B cell (primary cell): ENCODE measurements at regions not wholly inside any gene's neighbourhood (a gene's known extent, or its start where the extent isn't known, plus 50 kb on each side); places are given as distances from the start of the nearest gene placed in this dataset.

Experiments
- ATAC-seq: fragments of 200-7000 bp; cut with Tn5 transposase; one replicate; pipeline ENCODE4 v1.10.0; 2021; ENCODE audit warnings: low read depth, mild to moderate bottlenecking, moderate number of reproducible peaks, moderate library complexity
- CTCF ChIA-PET: fragments of 350-600 bp; sonication (Branson Sonifier 250); formaldehyde crosslinking; loops from one replicate; lab custom pipeline; 2021; ENCODE audit warnings: antibody characterized with exemption, inconsistent platforms; lab: Charles Lee
- POLR2A ChIA-PET: fragments of 350-600 bp; sonication (Branson Sonifier 250); formaldehyde crosslinking; loops from one replicate; lab custom pipeline; 2021; ENCODE audit warnings: antibody characterized with exemption; lab: Charles Lee
- DNase-seq: peaks from one replicate; pipeline ENCODE4 v3.0.0; 2013
- H2AFZ ChIP-seq: 2 replicates; pipeline ENCODE4 v1.6.1; 2012; ENCODE audit warnings: mild to moderate bottlenecking, low read depth, low read length; ENCODE audit not compliant: insufficient read depth, poor library complexity, severe bottlenecking
- H3K27ac ChIP-seq, 2 donors: 1 replicate in 1 of 2; 2 replicates in 1 of 2; pipeline ENCODE4 v1.5.1; 2012 to 2013; ENCODE audit warnings: low read length in 2 of 2, mild to moderate bottlenecking in 2 of 2, moderate library complexity in 1 of 2
- H3K27me3 ChIP-seq, 4 experiments: fragments of 200-600 bp in 1 of 4; sonication (generic) in 1 of 4; replicated peaks in 1 of 4; 1 replicate in 2 of 4; 2 replicates in 2 of 4; pipeline versions ENCODE4 v1.6.1 to v1.7.0; 2013 to 2016; ENCODE audit warnings: low read length in 3 of 4, mild to moderate bottlenecking in 2 of 4, mixed read lengths in 1 of 4, moderate library complexity in 1 of 4; ENCODE audit not compliant: insufficient read depth in 4 of 4, control insufficient read depth in 3 of 4; ENCODE audit errors: control extremely low read depth in 1 of 4
- H3K36me3 ChIP-seq, 2 experiments: replicated peaks in 1 of 2; 1 replicate in 1 of 2; 2 replicates in 1 of 2; pipeline versions ENCODE4 v1.6.1 to v1.7.1; 2013; ENCODE audit warnings: low read length in 1 of 2; ENCODE audit not compliant: insufficient read depth in 2 of 2, control insufficient read depth in 1 of 2; ENCODE audit errors: control extremely low read depth in 1 of 2, extremely low read depth in 1 of 2
- H3K4me1 ChIP-seq, 2 donors: fragments of 200-600 bp in 1 of 2; sonication (generic) in 1 of 2; 1 replicate in 1 of 2; 2 replicates in 1 of 2; pipeline versions ENCODE4 v1.5.1 to v1.6.1; 2013 to 2017; ENCODE audit warnings: low read length in 2 of 2; ENCODE audit not compliant: control insufficient read depth in 2 of 2, insufficient read depth in 2 of 2
- H3K4me2 ChIP-seq: replicated peaks from 2 replicates; pipeline ENCODE3; 2012; ENCODE audit warnings: mild to moderate bottlenecking, low read depth, low read length; ENCODE audit not compliant: poor library complexity, severe bottlenecking
- H3K4me3 ChIP-seq, 5 experiments: fragments of 200-600 bp in 1 of 5; sonication (generic) in 1 of 5; 1 replicate in 3 of 5; 2 replicates in 2 of 5; pipeline versions ENCODE4 v1.5.1 to v1.7.0; 2011 to 2016; ENCODE audit warnings: low read length in 4 of 5, mild to moderate bottlenecking in 4 of 5, low read depth in 2 of 5, control low read depth in 1 of 5, moderate library complexity in 1 of 5; ENCODE audit not compliant: insufficient read depth in 1 of 5; ENCODE audit errors: control extremely low read depth in 1 of 5, extremely low read depth in 1 of 5
- H3K79me2 ChIP-seq: fragments of 200-600 bp; sonication (generic); one replicate; pipeline ENCODE4 v1.6.0; 2016; ENCODE audit warnings: low read length; ENCODE audit not compliant: control insufficient read depth, insufficient read depth
- H3K9ac ChIP-seq: fragments of 200-600 bp; sonication (generic); 2 replicates; pipeline ENCODE4 v1.6.1; 2017; ENCODE audit warnings: mild to moderate bottlenecking, low read length, moderate library complexity
- H3K9me3 ChIP-seq, 3 donors: one replicate each; pipeline versions ENCODE4 v1.6.1 to v1.7.1; 2013; ENCODE audit warnings: low read length in 2 of 3; ENCODE audit not compliant: control insufficient read depth in 2 of 3, insufficient read depth in 1 of 3; ENCODE audit errors: control extremely low read depth in 1 of 3
- H4K20me1 ChIP-seq: 2 replicates; pipeline ENCODE4 v1.6.0; 2012; ENCODE audit warnings: mild to moderate bottlenecking, low read length; ENCODE audit not compliant: insufficient read depth, control insufficient read depth, poor library complexity, severe bottlenecking
- H3K27ac Mint-ChIP-seq: one replicate; pipeline ENCODE4 v1.8.0; 2021; ENCODE audit warnings: mixed read lengths
- H3K27me3 Mint-ChIP-seq: one replicate; pipeline ENCODE4 v1.8.0; 2021; ENCODE audit warnings: mixed read lengths
- H3K4me1 Mint-ChIP-seq: one replicate; pipeline ENCODE4 v1.8.0; 2021; ENCODE audit warnings: mixed read lengths
- H3K4me3 Mint-ChIP-seq: one replicate; pipeline ENCODE4 v1.8.0; 2021; ENCODE audit warnings: mixed read lengths
- H3K9me3 Mint-ChIP-seq: one replicate; pipeline ENCODE4 v1.8.0; 2022; ENCODE audit warnings: mixed read lengths; ENCODE audit not compliant: insufficient read depth
- EZH2 ChIP-seq: IDR thresholded peaks from 2 replicates; pipeline ENCODE4 v1.6.1; 2012; ENCODE audit warnings: borderline replicate concordance, low read depth, mild to moderate bottlenecking, moderate library complexity, low read length; ENCODE audit not compliant: insufficient read depth, poor library complexity, severe bottlenecking
- WGBS: methylation state at CpG from one replicate; pipeline ENCODE4 v1.1.5; 2013; ENCODE audit warnings: missing lambda C conversion rate; ENCODE audit not compliant: insufficient coverage; 5-methylcytosine and 5-hydroxymethylcytosine counted together
- intact Hi-C: fragments of 100-400 bp; cut with micrococcal nuclease; formaldehyde crosslinking; loops from one replicate; pipeline ENCODE4 v1.10.0; 2022
- TF ChIP-seq, protein P1 (sequence below): fragments of 200-600 bp; IDR thresholded peaks from one replicate; pipeline ENCODE4 v1.8.0; 2022; ENCODE audit warnings: antibody characterized with exemption, mild to moderate bottlenecking

DNA sequence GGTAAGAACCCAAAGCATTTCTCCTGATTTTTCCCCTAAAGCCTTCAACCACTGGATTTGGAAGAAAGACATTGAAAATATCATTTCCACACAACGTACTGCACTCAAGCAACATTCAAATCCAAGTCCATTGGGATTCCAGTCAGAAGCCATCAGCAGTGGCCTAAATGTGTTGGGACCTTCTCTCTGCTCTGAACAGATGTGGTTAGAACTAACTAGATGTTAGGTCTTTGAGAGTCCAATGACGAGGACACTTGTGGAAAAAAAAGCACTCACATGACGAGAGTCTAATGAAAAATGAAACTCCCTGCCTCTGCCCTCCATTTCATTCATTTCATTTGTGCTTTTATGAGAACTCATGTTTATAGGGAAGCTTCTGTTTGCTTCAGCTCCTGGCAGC, 382.3 kb downstream of the SIPA1L2 start:
- Histone ChIP-seq H3K27me3 (no peaks in the 10 kb centered on the region), H3K4me3 (no peak overlapping the region), H3K9ac (no peak overlapping the region), H3K79me2 (no peaks in the 10 kb centered on the region), H3K36me3 (no peaks in the 10 kb centered on the region), H3K4me2 (no peak overlapping the region), H3K27ac (no peak overlapping the region), H2AFZ (no peak overlapping the region), H4K20me1 (no peaks in the 10 kb centered on the region), H3K4me1 (no peaks in the 10 kb centered on the region), H3K9me3 (no peaks in the 10 kb centered on the region)
- no CpG with 5 or more reads among the region's 3 CpGs for WGBS
- TF ChIP-seq, protein P1, sequence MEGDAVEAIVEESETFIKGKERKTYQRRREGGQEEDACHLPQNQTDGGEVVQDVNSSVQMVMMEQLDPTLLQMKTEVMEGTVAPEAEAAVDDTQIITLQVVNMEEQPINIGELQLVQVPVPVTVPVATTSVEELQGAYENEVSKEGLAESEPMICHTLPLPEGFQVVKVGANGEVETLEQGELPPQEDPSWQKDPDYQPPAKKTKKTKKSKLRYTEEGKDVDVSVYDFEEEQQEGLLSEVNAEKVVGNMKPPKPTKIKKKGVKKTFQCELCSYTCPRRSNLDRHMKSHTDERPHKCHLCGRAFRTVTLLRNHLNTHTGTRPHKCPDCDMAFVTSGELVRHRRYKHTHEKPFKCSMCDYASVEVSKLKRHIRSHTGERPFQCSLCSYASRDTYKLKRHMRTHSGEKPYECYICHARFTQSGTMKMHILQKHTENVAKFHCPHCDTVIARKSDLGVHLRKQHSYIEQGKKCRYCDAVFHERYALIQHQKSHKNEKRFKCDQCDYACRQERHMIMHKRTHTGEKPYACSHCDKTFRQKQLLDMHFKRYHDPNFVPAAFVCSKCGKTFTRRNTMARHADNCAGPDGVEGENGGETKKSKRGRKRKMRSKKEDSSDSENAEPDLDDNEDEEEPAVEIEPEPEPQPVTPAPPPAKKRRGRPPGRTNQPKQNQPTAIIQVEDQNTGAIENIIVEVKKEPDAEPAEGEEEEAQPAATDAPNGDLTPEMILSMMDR = no peak
- TF ChIP-seq EZH2 = no peak
- H3K4me1 Mint-ChIP-seq = no peaks in the 10 kb centered on the region
- H3K4me3 Mint-ChIP-seq = no peak overlapping the region
- no peaks in the 10 kb centered on the region for H3K9me3 Mint-ChIP-seq
- intact Hi-C loops = no loop called here
- H3K27ac Mint-ChIP-seq = no peak overlapping the region
- CTCF ChIA-PET = no interaction called here
- peaks cover 25% of the 10 kb centered on the region for H3K27me3 Mint-ChIP-seq
- no peak for ATAC-seq
- DNase-seq = no peak
- POLR2A ChIA-PET = no interaction called here

DNA sequence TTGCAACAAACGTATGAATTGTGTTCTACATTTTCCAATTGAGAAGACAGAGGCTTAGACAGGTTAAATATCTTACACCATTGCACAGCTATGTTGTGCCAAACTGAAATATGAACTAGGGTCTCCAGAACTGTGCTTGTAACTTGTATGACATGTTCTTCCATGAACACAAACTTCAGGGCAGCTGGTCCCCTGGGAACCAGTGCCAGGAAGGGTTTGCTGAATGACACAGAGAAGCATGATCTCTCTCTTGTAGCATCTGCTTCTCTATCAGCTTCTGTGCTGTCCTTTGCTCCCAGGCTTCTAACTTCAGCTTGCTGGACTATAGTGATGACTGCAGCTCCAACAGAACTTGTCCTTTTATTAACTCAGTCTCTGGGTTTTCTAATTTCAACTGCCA, 385.5 kb downstream of the SIPA1L2 start:
- Histone ChIP-seq H4K20me1 (no peaks in the 10 kb centered on the region), H3K4me3 (no peak overlapping the region), H3K27ac (no peak overlapping the region), H3K4me2 (no peak overlapping the region), H3K79me2 (no peaks in the 10 kb centered on the region), H3K4me1 (no peaks in the 10 kb centered on the region), H3K36me3 (no peaks in the 10 kb centered on the region), H2AFZ (no peak overlapping the region), H3K9ac (no peak overlapping the region), H3K9me3 (no peaks in the 10 kb centered on the region), H3K27me3 (no peaks in the 10 kb centered on the region)
- no peak for TF ChIP-seq EZH2
- TF ChIP-seq, protein P1 = no peak
- ChIA-PET CTCF (no interaction called here), POLR2A (no interaction called here)
- Mint-ChIP-seq H3K4me3 (no peak overlapping the region), H3K27me3 (peaks cover 16% of the 10 kb centered on the region), H3K27ac (no peak overlapping the region), H3K9me3 (no peaks in the 10 kb centered on the region), H3K4me1 (no peaks in the 10 kb centered on the region)
- WGBS = no CpG with 5 or more reads among the region's 1 CpG
- intact Hi-C loops = no loop called here
- DNase-seq (no peak), ATAC-seq (no peak)
